Stimulated activated CD4-positive, alpha-beta T cell treated with anti-CD3 and anti-CD28 coated beads, Interleukin-1b, Interleukin-23, amount 100 ng/mL, for 24 hours (primary cell): ENCODE measurements at regions not wholly inside any gene's neighbourhood (a gene's known extent, or its start where the extent isn't known, plus 50 kb on each side); places are given as distances from the start of the nearest gene placed in this dataset.

Source experiments
- DNase-seq, 4 experiments: peaks; one replicate each; pipeline ENCODE4 v3.0.0-alpha.2; 2020; ENCODE audit warnings: low read depth in 4 of 4, low spot score in 1 of 4

GRCh38 chr2:104790901-104791495, 62.9 kb upstream of the POU3F3 start:
- no peak for DNase-seq

GRCh38 chr2:104793966-104794365, 59.9 kb upstream of the POU3F3 start:
- DNase-seq: no peak

DNA sequence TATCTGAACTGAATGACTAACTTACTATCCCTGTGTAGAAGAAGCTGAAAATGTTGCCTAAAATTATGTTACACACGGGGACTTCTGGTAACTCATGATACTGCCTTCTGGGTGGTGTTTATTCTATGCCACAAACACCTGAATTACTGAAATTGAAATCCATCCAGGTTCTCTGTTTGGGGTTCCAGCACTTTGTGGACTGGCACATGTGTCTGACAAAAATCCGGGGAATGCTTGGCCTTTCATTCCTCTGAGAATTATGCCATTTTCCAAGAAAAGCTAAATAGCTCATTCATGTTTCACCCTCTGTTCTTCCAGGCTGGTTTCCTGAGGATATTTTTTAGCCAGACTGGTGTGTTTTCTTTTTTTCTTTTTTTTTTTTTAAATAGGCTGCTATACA, 59.5 kb upstream of the POU3F3 start:
- no peak for DNase-seq
